HepG2 (cell line): ENCODE measurements at regions not wholly inside any gene's neighbourhood (a gene's known extent, or its start where the extent isn't known, plus 50 kb on each side); places are given as distances from the start of the nearest gene placed in this dataset.

Experiments
- ATAC-seq: fragments of 200-7000 bp; cut with Tn5 transposase; 3 replicates; pipeline ENCODE4 v1.9.1; 2020; ENCODE audit warnings: mild to moderate bottlenecking, moderate library complexity
- BruUV-seq: library from RNA; stranded (reverse); fragments of 400-500 nt; replicated peaks from 2 replicates; lab custom pipeline; 2021; lab: Mats Ljungman, UMichigan
- CTCF ChIA-PET: fragments of 300-600 bp; formaldehyde crosslinking; extraction: SDS; loops from one replicate; lab custom pipeline; 2021; ENCODE audit warnings: low total read pairs, inconsistent platforms, low intra/inter-chr PET ratio; lab: Yijun Ruan, JAX
- POLR2A ChIA-PET: fragments of 350-600 bp; sonication (Branson Sonifier 250); formaldehyde crosslinking; loops from one replicate; lab custom pipeline; 2020; ENCODE audit warnings: antibody characterized with exemption, inconsistent platforms; lab: Yijun Ruan, JAX
- DNase-seq: peaks from one replicate; pipeline ENCODE4 v3.0.0-alpha.2; 2015; ENCODE audit warnings: low spot score
- FAIRE-seq: peaks from 3 replicates; lab custom pipeline; 2011; peaks lifted over from hg19 to GRCh38; lab: Jason Lieb, UNC
- H2AFZ ChIP-seq: one replicate; pipeline ENCODE4 v1.6.1; 2011; ENCODE audit warnings: low read length, inconsistent platforms
- H3K27ac ChIP-seq: fragments of 300-600 bp; 3 replicates; pipeline ENCODE4 v1.8.0; 2011; ENCODE audit warnings: mixed run types, mild to moderate bottlenecking, mixed read lengths, low read length, inconsistent platforms; ENCODE audit not compliant: insufficient read depth; ENCODE audit errors: extremely low read length
- H3K27me3 ChIP-seq, 2 experiments: fragments of 200-600 bp in 1 of 2; 2 replicates in 1 of 2; 3 replicates in 1 of 2; pipeline versions ENCODE4 v1.6.0 to v1.8.0; 2011; ENCODE audit warnings: low read length in 2 of 2, mild to moderate bottlenecking in 2 of 2, moderate library complexity in 2 of 2, inconsistent platforms in 1 of 2; ENCODE audit not compliant: insufficient read depth in 2 of 2, control insufficient read depth in 1 of 2
- H3K36me3 ChIP-seq, 2 experiments: fragments of 200-600 bp in 1 of 2; replicated peaks in 1 of 2; 2 replicates in 1 of 2; 3 replicates in 1 of 2; pipeline versions ENCODE4 v1.5.1 to v1.8.0; 2011; ENCODE audit warnings: low read length in 2 of 2, inconsistent platforms in 1 of 2; ENCODE audit not compliant: insufficient read depth in 2 of 2, control insufficient read depth in 1 of 2
- H3K4me1 ChIP-seq: 2 replicates; pipeline ENCODE4 v1.5.1; 2012; ENCODE audit warnings: low read length, inconsistent platforms; ENCODE audit not compliant: insufficient read depth
- H3K4me2 ChIP-seq: 2 replicates; pipeline ENCODE4 v1.6.0; 2011; ENCODE audit warnings: low read depth, low read length, inconsistent platforms
- H3K4me3 ChIP-seq, 3 experiments: fragments of 200-600 bp in 1 of 3; sonication (generic), shearing (Covaris generic) in 1 of 3; replicated peaks in 1 of 3; 2 replicates each; pipeline ENCODE4 v1.5.1; 2011 to 2016; ENCODE audit warnings: low read length in 3 of 3, inconsistent platforms in 2 of 3, low read depth in 2 of 3, mild to moderate bottlenecking in 2 of 3, control low read depth in 1 of 3, mixed read lengths in 1 of 3; ENCODE audit not compliant: insufficient read depth in 1 of 3
- H3K79me2 ChIP-seq: one replicate; pipeline ENCODE4 v1.6.1; 2011; ENCODE audit warnings: low read length, inconsistent platforms; ENCODE audit not compliant: insufficient read depth
- H3K9ac ChIP-seq: 2 replicates; pipeline ENCODE4 v1.6.0; 2011; ENCODE audit warnings: mild to moderate bottlenecking, low read depth, low read length, inconsistent platforms; ENCODE audit not compliant: insufficient read depth
- H3K9me3 ChIP-seq: 2 replicates; pipeline ENCODE4 v1.5.1; 2012; ENCODE audit warnings: mild to moderate bottlenecking, low read length
- H4K20me1 ChIP-seq: 2 replicates; pipeline ENCODE4 v1.6.0; 2011; ENCODE audit warnings: inconsistent platforms, mild to moderate bottlenecking, low read length, moderate library complexity; ENCODE audit not compliant: insufficient read depth
- HMGA1 ChIP-seq: sonication (generic); formaldehyde crosslinking; conservative IDR thresholded peaks from 2 replicates; pipeline ENCODE4 v1.4.0; 2020; ENCODE audit warnings: missing genetic modification reagents
- KLF6 ChIP-seq: IDR thresholded peaks from 2 replicates; pipeline ENCODE4 v1.8.0; 2016; ENCODE audit warnings: missing biosample characterization, missing genetic modification reagents
- TEAD2 ChIP-seq: sonication (generic); formaldehyde crosslinking; IDR thresholded peaks from 2 replicates; pipeline ENCODE4 v1.9.0; 2021; ENCODE audit warnings: missing genetic modification reagents
- ZC3H13 ChIP-seq: sonication (generic); formaldehyde crosslinking; IDR thresholded peaks from 2 replicates; pipeline ENCODE4 v1.8.1; 2023; ENCODE audit warnings: mild to moderate bottlenecking, missing genetic modification reagents, moderate library complexity
- ZNF143 ChIP-seq: sonication (generic); formaldehyde crosslinking; IDR thresholded peaks from 2 replicates; pipeline ENCODE4 v1.4.0; 2020; ENCODE audit warnings: missing genetic modification reagents
- ZNF318 ChIP-seq: sonication (generic); formaldehyde crosslinking; IDR thresholded peaks from 2 replicates; pipeline ENCODE4 v1.4.0; 2020; ENCODE audit warnings: mild to moderate bottlenecking, missing genetic modification reagents
- ZNF44 ChIP-seq: sonication (generic); formaldehyde crosslinking; IDR thresholded peaks from 2 replicates; pipeline ENCODE4 v1.5.1; 2020; ENCODE audit warnings: mild to moderate bottlenecking, missing genetic modification reagents
- WGBS: methylation state at CpG from one replicate; pipeline ENCODE4 v1.1.6; 2017; ENCODE audit warnings: low lambda C conversion rate; 5-methylcytosine and 5-hydroxymethylcytosine counted together
- in situ Hi-C: cut with HindIII; loops from 2 replicates; pipeline ENCODE4 v1.10.0; 2017; ENCODE audit warnings: low pct_unique_long_range_greater_than_20kb; ENCODE audit not compliant: extremely low pct_ligation_motif_present
- intact Hi-C: fragments of 100-400 bp; cut with micrococcal nuclease; formaldehyde crosslinking; loops from one replicate; pipeline ENCODE4 v1.10.0; 2022; ENCODE audit not compliant: unreplicated experiment

GRCh38 chr10:10392511-10392910 lies 625.2 kb upstream of the CELF2 start:
- CTCF ChIA-PET = no interaction called here
- in situ Hi-C loops = no loop called here
- WGBS = 6% methylated on average over 2 of the region's 2 CpGs

More at GRCh38 chr10:10392511-10392910, 625.2 kb upstream of the CELF2 start:
- Histone ChIP-seq H3K27me3 (no peaks in the 10 kb centered on the region), H2AFZ (no peak overlapping the region), H4K20me1 (no peaks in the 10 kb centered on the region), H3K9me3 (peaks cover 90% of the 10 kb centered on the region), H3K36me3 (no peaks in the 10 kb centered on the region), H3K4me3 (no peak overlapping the region), H3K4me1 (no peaks in the 10 kb centered on the region), H3K27ac (no peak overlapping the region), H3K79me2 (no peaks in the 10 kb centered on the region), H3K4me2 (no peak overlapping the region), H3K9ac (no peak overlapping the region)
- no TSS peak for BruUV-seq
- FAIRE-seq (no peak), DNase-seq (no peak), ATAC-seq (no peak)
- POLR2A ChIA-PET = no interaction called here
- no peak for TF ChIP-seq KLF6 (CRISPR knock-in tag)
- no peak for TF ChIP-seq ZNF143 (CRISPR knock-in tag)
- TF ChIP-seq ZNF44 (CRISPR knock-in tag) = no peak
- TF ChIP-seq TEAD2 (CRISPR knock-in tag) = no peak
- TF ChIP-seq ZC3H13 (CRISPR knock-in tag) = no peak
- no peak for TF ChIP-seq ZNF318 (CRISPR knock-in tag)
- no peak for TF ChIP-seq HMGA1 (CRISPR knock-in tag)
- intact Hi-C loops = no loop called here
